ENCODE measurements at regions not wholly inside any gene's neighbourhood (a gene's known extent, or its start where the extent isn't known, plus 50 kb on each side); places are given as distances from the start of the nearest gene placed in this dataset.
"Not testable (repeated sequence)": the region's sequence is repeated elsewhere in the genome, so short reads cannot be mapped to it uniquely, and the experiment has no call there.

- DNase-seq, result no peak
These were observed 351.4 kb downstream of the ZNF326 start for GRCh38 chr1:90346349-90346748.

- DNase-seq, result no peak
These were observed 350.2 kb downstream of the ZNF326 start for GRCh38 chr1:90344963-90345730.

- DNase-seq, result no peak
These were observed 346.6 kb downstream of the ZNF326 start for GRCh38 chr1:90341516-90341915.

GRCh38 chr1:90340606-90341005, 345.7 kb downstream of the ZNF326 start:
- no peak for DNase-seq

GRCh38 chr1:90339811-90340210, 344.9 kb downstream of the ZNF326 start:
- DNase-seq, result no peak

- DNase-seq, result no peak
These were observed 341.8 kb downstream of the ZNF326 start for GRCh38 chr1:90336552-90337324.

- DNase-seq, result no peak
These were observed 340.6 kb downstream of the ZNF326 start for GRCh38 chr1:90335558-90335957.

- DNase-seq, result no peak
These were observed 339.2 kb downstream of the ZNF326 start for GRCh38 chr1:90334137-90334536.

- no peak for DNase-seq
These were observed 330.3 kb downstream of the ZNF326 start for GRCh38 chr1:90325168-90325567.

GRCh38 chr1:90322186-90322585, 327.3 kb downstream of the ZNF326 start:
- no peak for DNase-seq

- no peak for DNase-seq
These were observed 325.0 kb downstream of the ZNF326 start for GRCh38 chr1:90319918-90320317.

- no peak for DNase-seq
These were observed 323.5 kb downstream of the ZNF326 start for GRCh38 chr1:90318431-90318830.

GRCh38 chr1:90317628-90318027, 322.7 kb downstream of the ZNF326 start:
- DNase-seq, result no peak

- no peak for DNase-seq
These were observed 319.6 kb downstream of the ZNF326 start for GRCh38 chr1:90314533-90314932.

- no peak for DNase-seq
These were observed 318.9 kb downstream of the ZNF326 start for GRCh38 chr1:90313778-90314177.

- DNase-seq, result no peak
These were observed 314.9 kb downstream of the ZNF326 start for GRCh38 chr1:90309806-90310205.

GRCh38 chr1:90308421-90308820, 313.5 kb downstream of the ZNF326 start:
- DNase-seq, result no peak

- DNase-seq, result no peak
These were observed 310.7 kb downstream of the ZNF326 start for GRCh38 chr1:90305577-90305976.

- DNase-seq, result no peak
These were observed 301.4 kb downstream of the ZNF326 start for GRCh38 chr1:90296327-90296726.

- DNase-seq, result no peak
These were observed 300.6 kb downstream of the ZNF326 start for GRCh38 chr1:90295534-90295933.

- no peak for DNase-seq
These were observed 296.7 kb downstream of the ZNF326 start for GRCh38 chr1:90291431-90292216.

GRCh38 chr1:90282811-90283210, 287.9 kb downstream of the ZNF326 start:
- DNase-seq, result no peak

- DNase-seq, result not testable (repeated sequence)
These were observed 287.0 kb downstream of the ZNF326 start for GRCh38 chr1:90281886-90282285.

GRCh38 chr1:90277270-90277669, 282.4 kb downstream of the ZNF326 start:
- no peak for DNase-seq
